ENCODE measurements at regions not wholly inside any gene's neighbourhood (a gene's known extent, or its start where the extent isn't known, plus 50 kb on each side); places are given as distances from the start of the nearest gene placed in this dataset.

GRCh38 chr10:29181936-29182335 is 106.9 kb upstream of the LYZL1 start:
- H3K4me3 ChIP-seq: no peak overlapping the region
- H3K27ac ChIP-seq: no peak overlapping the region
- TF ChIP-seq CTCF (IDR thresholded peaks at IDR 0.05): no peak
- no peaks in the 10 kb centered on the region for H3K27me3 ChIP-seq
- ATAC-seq (no peak), DNase-seq (no peak)
- no peaks in the 10 kb centered on the region for H3K36me3 ChIP-seq
- H3K9me3 ChIP-seq: no peaks in the 10 kb centered on the region
- no peaks in the 10 kb centered on the region for H3K4me1 ChIP-seq
- intact Hi-C loops (cut with DNase I): no loop called here

GRCh38 chr10:29183301-29183945 is 105.4 kb upstream of the LYZL1 start:
- Histone ChIP-seq H3K4me3 (no peak overlapping the region), H3K4me1 (no peaks in the 10 kb centered on the region), H3K27me3 (no peaks in the 10 kb centered on the region), H3K36me3 (no peaks in the 10 kb centered on the region), H3K9me3 (no peaks in the 10 kb centered on the region), H3K27ac (no peak overlapping the region)
- ATAC-seq: no peak
- intact Hi-C loops (cut with DNase I): no loop called here
- TF ChIP-seq CTCF (IDR thresholded peaks at IDR 0.05): no peak
- DNase-seq: no peak

- Histone ChIP-seq H3K27me3 (no peaks in the 10 kb centered on the region), H3K4me3 (no peak overlapping the region), H3K9me3 (no peaks in the 10 kb centered on the region), H3K4me1 (no peaks in the 10 kb centered on the region), H3K27ac (no peak overlapping the region), H3K36me3 (no peaks in the 10 kb centered on the region)
- ATAC-seq (no peak), DNase-seq (no peak)
- TF ChIP-seq CTCF (IDR thresholded peaks at IDR 0.05): no peak
- intact Hi-C loops (cut with DNase I): no loop called here
These were observed 104.5 kb upstream of the LYZL1 start for GRCh38 chr10:29184205-29185000.

- Histone ChIP-seq H3K4me1 (no peaks in the 10 kb centered on the region), H3K36me3 (no peaks in the 10 kb centered on the region)
- ATAC-seq: no peak
These were observed 103.8 kb upstream of the LYZL1 start for GRCh38 chr10:29185050-29185449.

GRCh38 chr10:29186221-29186620 is 102.6 kb upstream of the LYZL1 start:
- intact Hi-C loops (cut with DNase I): no loop called here
- H3K4me3 ChIP-seq: no peak overlapping the region
- no peaks in the 10 kb centered on the region for H3K27me3 ChIP-seq
- no peak for DNase-seq
- H3K4me1 ChIP-seq: no peaks in the 10 kb centered on the region
- no peak for ATAC-seq
- H3K27ac ChIP-seq: no peak overlapping the region
- TF ChIP-seq CTCF (IDR thresholded peaks at IDR 0.05): no peak
- H3K9me3 ChIP-seq: no peaks in the 10 kb centered on the region
- H3K36me3 ChIP-seq: no peaks in the 10 kb centered on the region

More at GRCh38 chr10:29185050-29185449, 103.8 kb upstream of the LYZL1 start:
- no peak for TF ChIP-seq CTCF (IDR thresholded peaks at IDR 0.05)
- intact Hi-C loops (cut with DNase I): no loop called here
- H3K4me3 ChIP-seq: no peak overlapping the region
- no peak overlapping the region for H3K27ac ChIP-seq
- H3K9me3 ChIP-seq: no peaks in the 10 kb centered on the region
- H3K27me3 ChIP-seq: no peaks in the 10 kb centered on the region
- no peak for DNase-seq

Data from upper lobe of right lung (tissue), 1 donor.